ENCODE measurements at regions not wholly inside any gene's neighbourhood (a gene's known extent, or its start where the extent isn't known, plus 50 kb on each side); places are given as distances from the start of the nearest gene placed in this dataset.

GRCh38 chr9:115212832-115213231 is 94.9 kb upstream of the TNC start:
- no peak for TF ChIP-seq CTCF (IDR thresholded peaks at IDR 0.05; ENCODE audit: extremely low read depth, insufficient read depth, missing control alignments)
- DNase-seq (ENCODE audit: low spot score): peak; percentile 6
- in situ Hi-C loops (cut with MboI; ENCODE audit: low pct_unique_long_range_greater_than_20kb, low sequenced_read_pairs, unreplicated experiment): loop anchor here (25.0 kb wide), 1 partner anchor 526 kb away; the partner anchor contains the start of gene TEX48

- in situ Hi-C loops (cut with MboI; ENCODE audit: low pct_unique_long_range_greater_than_20kb, low sequenced_read_pairs, unreplicated experiment): loop anchor here (25.0 kb wide), 1 partner anchor 527 kb away; the partner anchor contains the start of gene TEX48
- no peak for DNase-seq (ENCODE audit: low spot score)
- TF ChIP-seq CTCF (IDR thresholded peaks at IDR 0.05; ENCODE audit: extremely low read depth, insufficient read depth, missing control alignments): no peak
Measured at GRCh38 chr9:115213818-115214334, 95.9 kb upstream of the TNC start.

GRCh38 chr9:115216873-115217272 is 98.9 kb upstream of the TNC start:
- no peak for DNase-seq (ENCODE audit: low spot score)
- TF ChIP-seq CTCF (IDR thresholded peaks at IDR 0.05; ENCODE audit: extremely low read depth, insufficient read depth, missing control alignments): no peak
- in situ Hi-C loops (cut with MboI; ENCODE audit: low pct_unique_long_range_greater_than_20kb, low sequenced_read_pairs, unreplicated experiment): loop anchor here (25.0 kb wide), 1 partner anchor 530 kb away; the partner anchor contains the start of gene TEX48

- in situ Hi-C loops (cut with MboI; ENCODE audit: low pct_unique_long_range_greater_than_20kb, low sequenced_read_pairs, unreplicated experiment): loop anchor here (25.0 kb wide), 1 partner anchor 533 kb away; the partner anchor contains the start of gene TEX48
- DNase-seq (ENCODE audit: low spot score): no peak
- TF ChIP-seq CTCF (IDR thresholded peaks at IDR 0.05; ENCODE audit: extremely low read depth, insufficient read depth, missing control alignments): no peak
Measured at GRCh38 chr9:115220319-115221005, 102.5 kb upstream of the TNC start.

- in situ Hi-C loops (cut with MboI; ENCODE audit: low pct_unique_long_range_greater_than_20kb, low sequenced_read_pairs, unreplicated experiment): loop anchor here (25.0 kb wide), 1 partner anchor 536 kb away; the partner anchor contains the start of gene TEX48
- no peak for DNase-seq (ENCODE audit: low spot score)
- no peak for TF ChIP-seq CTCF (IDR thresholded peaks at IDR 0.05; ENCODE audit: extremely low read depth, insufficient read depth, missing control alignments)
Measured at GRCh38 chr9:115223471-115223870, 105.5 kb upstream of the TNC start.

- TF ChIP-seq CTCF (IDR thresholded peaks at IDR 0.05; ENCODE audit: extremely low read depth, insufficient read depth, missing control alignments): no peak
- DNase-seq (ENCODE audit: low spot score): no peak
- in situ Hi-C loops (cut with MboI; ENCODE audit: low pct_unique_long_range_greater_than_20kb, low sequenced_read_pairs, unreplicated experiment): no loop called here
Measured at GRCh38 chr9:115225459-115226116, 107.6 kb upstream of the TNC start.
